Gastroesophageal sphincter (tissue), 4 donors: ENCODE measurements at regions not wholly inside any gene's neighbourhood (a gene's known extent, or its start where the extent isn't known, plus 50 kb on each side); places are given as distances from the start of the nearest gene placed in this dataset.
A peak's percentile ranks its signal among the peaks of the same experiment; 100 is the strongest.

Experiments used
- ATAC-seq: fragments of 150-250 bp; one replicate; pipeline ENCODE4 v1.9.1; 2016; ENCODE audit warnings: mild to moderate bottlenecking, moderate library complexity
- H3K27ac ChIP-seq, 4 donors: fragments of 200-600 bp; sonication (generic) in 3 of 4; 1 replicate in 3 of 4; 2 replicates in 1 of 4; pipeline ENCODE4 v1.5.1; 2016 to 2019
- H3K27me3 ChIP-seq: fragments of 200-600 bp; sonication (generic); one replicate; pipeline ENCODE4 v1.5.1; 2019
- H3K36me3 ChIP-seq, 2 donors: fragments of 200-600 bp; sonication (generic); one replicate each; pipeline ENCODE4 v1.5.1; 2019; ENCODE audit warnings: control low read depth in 1 of 2
- H3K4me1 ChIP-seq, 3 donors: fragments of 200-600 bp; sonication (generic); 1 replicate in 2 of 3; 2 replicates in 1 of 3; pipeline ENCODE4 v1.5.1; 2016 to 2019; ENCODE audit warnings: control low read depth in 2 of 3
- H3K4me3 ChIP-seq, 2 donors: fragments of 200-600 bp; sonication (generic); one replicate each; pipeline ENCODE4 v1.5.1; 2019; ENCODE audit warnings: mild to moderate bottlenecking in 1 of 2, moderate library complexity in 1 of 2
- H3K9me3 ChIP-seq, 3 donors: fragments of 200-600 bp; sonication (generic); one replicate each; pipeline ENCODE4 v1.5.1; 2017 to 2019; ENCODE audit warnings: control low read depth in 2 of 3
- EP300 ChIP-seq: sonication (generic); formaldehyde crosslinking; IDR thresholded peaks from one replicate; pipeline ENCODE4 v1.6.1; 2017; ENCODE audit warnings: antibody characterized with exemption, mild to moderate bottlenecking
- POLR2A ChIP-seq, 2 donors: fragments of 450-650 bp; IDR thresholded peaks; one replicate each; pipeline ENCODE4 v1.6.1; 2017; ENCODE audit warnings: antibody characterized with exemption in 2 of 2, mild to moderate bottlenecking in 2 of 2, moderate library complexity in 1 of 2
- POLR2AphosphoS5 ChIP-seq: sonication (generic); formaldehyde crosslinking; IDR thresholded peaks from one replicate; pipeline ENCODE4 v1.6.1; 2017; ENCODE audit warnings: antibody characterized with exemption
- WGBS, 2 donors: methylation state at CpG; one replicate each; pipeline ENCODE4 v1.1.5; 2018; ENCODE audit warnings: low coverage in 1 of 2; 5-methylcytosine and 5-hydroxymethylcytosine counted together
- TF ChIP-seq, protein P1 (sequence below), 4 experiments: fragments of 200-600 bp in 2 of 4; fragments of 450-650 bp in 2 of 4; sonication (generic) in 1 of 4; IDR thresholded peaks; one replicate each; pipeline ENCODE4 v1.5.1; 2017 to 2019; ENCODE audit warnings: antibody characterized with exemption in 4 of 4, mild to moderate bottlenecking in 2 of 4, moderate library complexity in 2 of 4

DNA sequence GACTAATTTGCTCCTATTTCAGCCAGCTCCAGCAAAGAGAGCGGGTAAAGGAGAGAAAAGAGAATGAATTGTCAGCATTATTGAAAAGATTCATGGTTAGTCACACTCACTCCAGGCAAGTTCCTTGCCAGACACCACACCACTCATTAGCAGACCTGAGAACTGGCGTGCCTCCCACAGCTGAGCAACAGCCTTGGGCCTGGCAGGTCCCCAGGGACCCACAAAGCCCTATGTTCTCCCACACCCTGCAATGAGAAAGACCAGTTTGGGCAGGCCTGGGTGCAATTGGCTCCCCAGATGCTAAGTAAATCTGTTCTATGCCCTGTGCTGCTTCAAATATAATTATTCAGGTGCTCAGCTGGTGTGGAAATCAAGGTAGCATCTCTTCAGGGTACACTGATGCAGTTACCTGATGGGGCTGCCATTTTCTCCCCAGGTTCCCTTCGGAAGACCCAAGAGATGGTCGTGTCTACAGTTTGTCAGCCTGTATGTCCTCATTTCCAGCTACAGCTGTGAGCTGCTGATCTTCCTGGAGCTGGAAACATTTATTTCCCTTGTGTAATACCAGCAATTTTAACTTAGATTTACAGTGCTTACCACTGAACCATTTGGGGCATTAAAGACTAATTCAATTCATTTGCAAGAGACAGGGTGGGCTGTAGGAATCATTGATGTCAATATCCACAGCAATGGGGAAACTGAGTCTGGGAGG, 405.0 kb downstream of the COG6 start:
- peaks cover 0 to 41% (median 0%) of the 10 kb centered on the region in 3 donors for H3K4me1 ChIP-seq
- peak; percentile 59 for ATAC-seq

DNA sequence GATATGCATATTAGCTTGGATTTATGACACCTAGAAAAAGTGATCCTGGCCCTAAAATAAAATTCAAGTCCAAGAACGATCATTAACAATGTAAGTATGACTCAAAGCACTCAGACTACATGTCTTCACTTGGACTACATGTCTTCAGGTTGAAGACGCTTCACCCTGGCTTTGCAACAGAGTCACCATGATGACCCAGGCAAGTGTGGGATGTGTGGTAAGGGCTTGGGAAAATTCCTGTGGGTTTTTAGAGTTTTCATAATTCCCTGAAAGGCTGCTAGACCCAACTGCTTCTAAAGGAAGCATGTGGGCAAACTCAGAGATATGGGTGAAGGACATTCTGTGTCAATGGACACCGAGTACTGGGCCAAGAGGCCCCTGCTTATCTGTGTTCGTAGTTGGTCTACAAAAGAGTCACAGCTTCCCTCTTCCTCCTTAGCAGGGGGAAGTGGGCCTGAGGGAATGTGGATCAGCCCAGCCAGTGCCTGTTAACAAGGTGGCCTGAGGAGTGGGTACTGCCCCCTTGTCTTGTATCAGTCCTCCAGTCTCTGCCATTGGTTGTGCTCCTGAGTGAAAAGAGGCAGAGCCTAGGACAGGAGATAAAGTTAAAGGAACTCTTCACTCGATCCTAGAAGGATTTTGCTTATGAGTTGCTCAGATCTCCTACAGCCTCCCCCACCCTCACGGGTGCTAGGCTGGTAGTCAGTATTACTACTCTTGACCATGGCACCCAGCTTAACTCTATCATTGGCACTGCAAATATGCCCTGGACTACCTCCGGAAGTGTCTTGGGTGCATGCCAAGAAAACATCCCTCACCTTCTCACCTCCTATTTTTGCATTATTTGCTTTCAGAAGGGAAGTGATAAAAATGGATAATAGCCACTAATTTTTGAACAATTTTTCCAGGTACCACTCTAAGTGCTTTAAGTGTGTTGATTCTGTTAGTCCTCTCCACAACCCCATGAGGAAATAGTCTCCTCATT, 406.3 kb downstream of the COG6 start:
- no peak for ATAC-seq
- H3K4me3 ChIP-seq, result no peak overlapping the region
- H3K4me1 ChIP-seq, result peaks cover 0 to 41% (median 0%) of the 10 kb centered on the region in 3 donors
- no peaks in the 10 kb centered on the region for H3K9me3 ChIP-seq
- no peaks in the 10 kb centered on the region for H3K27me3 ChIP-seq
- 79 to 94% methylated on average over 5 of the region's 7 CpGs for WGBS, 2 donors
- TF ChIP-seq, protein P1, sequence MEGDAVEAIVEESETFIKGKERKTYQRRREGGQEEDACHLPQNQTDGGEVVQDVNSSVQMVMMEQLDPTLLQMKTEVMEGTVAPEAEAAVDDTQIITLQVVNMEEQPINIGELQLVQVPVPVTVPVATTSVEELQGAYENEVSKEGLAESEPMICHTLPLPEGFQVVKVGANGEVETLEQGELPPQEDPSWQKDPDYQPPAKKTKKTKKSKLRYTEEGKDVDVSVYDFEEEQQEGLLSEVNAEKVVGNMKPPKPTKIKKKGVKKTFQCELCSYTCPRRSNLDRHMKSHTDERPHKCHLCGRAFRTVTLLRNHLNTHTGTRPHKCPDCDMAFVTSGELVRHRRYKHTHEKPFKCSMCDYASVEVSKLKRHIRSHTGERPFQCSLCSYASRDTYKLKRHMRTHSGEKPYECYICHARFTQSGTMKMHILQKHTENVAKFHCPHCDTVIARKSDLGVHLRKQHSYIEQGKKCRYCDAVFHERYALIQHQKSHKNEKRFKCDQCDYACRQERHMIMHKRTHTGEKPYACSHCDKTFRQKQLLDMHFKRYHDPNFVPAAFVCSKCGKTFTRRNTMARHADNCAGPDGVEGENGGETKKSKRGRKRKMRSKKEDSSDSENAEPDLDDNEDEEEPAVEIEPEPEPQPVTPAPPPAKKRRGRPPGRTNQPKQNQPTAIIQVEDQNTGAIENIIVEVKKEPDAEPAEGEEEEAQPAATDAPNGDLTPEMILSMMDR (IDR thresholded peaks at IDR 0.05), result no peak
- TF ChIP-seq POLR2AphosphoS5 (no peak), EP300 (no peak), POLR2A (IDR thresholded peaks at IDR 0.05) (no peak)
- no peak overlapping the region for H3K27ac ChIP-seq
- no peaks in the 10 kb centered on the region for H3K36me3 ChIP-seq

More for the DNA sequence above, 405.0 kb downstream of the COG6 start:
- Histone ChIP-seq H3K27ac (peak overlapping the region in 2 of 4 donors; percentile 41 to 45), H3K27me3 (no peaks in the 10 kb centered on the region), H3K36me3 (no peaks in the 10 kb centered on the region), H3K4me3 (no peak overlapping the region), H3K9me3 (no peaks in the 10 kb centered on the region)
- TF ChIP-seq POLR2AphosphoS5 (peak; percentile 65), POLR2A (IDR thresholded peaks at IDR 0.05) (no peak)
- WGBS, 2 donors, result 44 to 72% methylated on average over 2 to 4 of the region's 4 CpGs

DNA sequence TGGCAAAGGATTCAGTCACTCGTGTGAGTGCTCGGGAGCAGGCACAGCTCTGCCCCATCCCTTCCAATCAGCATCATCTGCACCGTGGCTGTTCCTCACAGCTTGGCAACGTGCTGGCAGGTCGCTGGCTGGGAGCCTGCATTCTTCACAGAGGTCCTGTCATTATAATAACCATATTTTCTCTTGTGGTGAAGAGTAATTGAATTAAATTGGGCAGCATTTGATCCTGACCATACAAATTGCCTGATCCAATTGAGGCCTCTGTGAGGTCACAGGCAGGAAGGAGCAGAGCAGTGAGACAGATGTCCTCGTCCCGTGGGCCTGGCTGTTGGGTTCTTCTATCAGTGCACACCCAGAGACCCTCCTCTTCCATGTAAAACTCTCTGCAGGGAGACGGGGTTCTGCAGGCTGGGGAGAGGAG, 407.8 kb downstream of the COG6 start:
- Histone ChIP-seq H3K9me3 (no peaks in the 10 kb centered on the region), H3K27ac (no peak overlapping the region), H3K27me3 (no peaks in the 10 kb centered on the region), H3K4me3 (no peak overlapping the region), H3K36me3 (no peaks in the 10 kb centered on the region), H3K4me1 (peaks cover 0 to 41% (median 0%) of the 10 kb centered on the region in 3 donors)
- WGBS, 2 donors, result 55 to 80% methylated on average over 2 to 4 of the region's 8 CpGs
- no peak for ATAC-seq
- TF ChIP-seq POLR2AphosphoS5 (no peak), EP300 (no peak), POLR2A (IDR thresholded peaks at IDR 0.05) (no peak)
- TF ChIP-seq, protein P1 (IDR thresholded peaks at IDR 0.05), result no peak

DNA sequence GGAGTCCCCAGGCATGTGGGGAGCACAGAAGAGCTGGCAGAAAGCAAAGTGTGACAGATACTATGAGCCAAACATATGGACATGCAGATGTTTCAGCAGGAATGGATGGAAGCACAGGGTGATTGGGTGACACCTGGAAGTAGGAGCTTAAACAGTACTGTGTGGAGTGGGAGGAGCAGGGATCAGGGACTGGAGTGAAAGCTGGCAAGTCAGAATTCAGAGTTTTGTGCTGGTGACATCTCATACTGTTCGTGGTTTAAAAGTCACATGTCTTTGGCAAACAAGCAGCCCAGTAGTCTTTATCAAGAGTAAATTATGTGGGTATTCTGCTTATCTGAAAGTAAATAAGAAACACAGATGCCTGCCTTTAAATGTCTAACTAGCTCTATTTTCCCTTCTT, 408.2 kb downstream of the COG6 start:
- no peaks in the 10 kb centered on the region for H3K36me3 ChIP-seq
- TF ChIP-seq POLR2AphosphoS5, result no peak
- TF ChIP-seq EP300, result no peak
- TF ChIP-seq, protein P1 (IDR thresholded peaks at IDR 0.05), result no peak
- TF ChIP-seq POLR2A (IDR thresholded peaks at IDR 0.05), result no peak
- H3K4me1 ChIP-seq, result peaks cover 0 to 38% (median 0%) of the 10 kb centered on the region in 3 donors
- WGBS, 2 donors, result 50 to 100% methylated on average over 1 of the region's 1 CpG
- H3K4me3 ChIP-seq, result no peak overlapping the region
- H3K9me3 ChIP-seq, result no peaks in the 10 kb centered on the region
- ATAC-seq, result no peak
- no peaks in the 10 kb centered on the region for H3K27me3 ChIP-seq
- H3K27ac ChIP-seq, result no peak overlapping the region
